OCI-LY1 (cell line): ENCODE measurements at regions not wholly inside any gene's neighbourhood (a gene's known extent, or its start where the extent isn't known, plus 50 kb on each side); places are given as distances from the start of the nearest gene placed in this dataset.

Experiments used
- CTCF ChIP-seq: fragments of 200-600 bp; sonication (generic), shearing (Covaris generic); IDR thresholded peaks from 2 replicates; pipeline ENCODE4 v1.5.1; 2017; ENCODE audit warnings: mild to moderate bottlenecking, antibody characterized with exemption, low read length, moderate library complexity, mixed read lengths
- EZH2 ChIP-seq: fragments of 200-600 bp; sonication (generic), shearing (Covaris generic); IDR thresholded peaks from 2 replicates; pipeline ENCODE4 v1.8.0; 2017; ENCODE audit warnings: borderline replicate concordance, mixed run types, mild to moderate bottlenecking, antibody characterized with exemption, low read length, moderate library complexity, mixed read lengths

DNA sequence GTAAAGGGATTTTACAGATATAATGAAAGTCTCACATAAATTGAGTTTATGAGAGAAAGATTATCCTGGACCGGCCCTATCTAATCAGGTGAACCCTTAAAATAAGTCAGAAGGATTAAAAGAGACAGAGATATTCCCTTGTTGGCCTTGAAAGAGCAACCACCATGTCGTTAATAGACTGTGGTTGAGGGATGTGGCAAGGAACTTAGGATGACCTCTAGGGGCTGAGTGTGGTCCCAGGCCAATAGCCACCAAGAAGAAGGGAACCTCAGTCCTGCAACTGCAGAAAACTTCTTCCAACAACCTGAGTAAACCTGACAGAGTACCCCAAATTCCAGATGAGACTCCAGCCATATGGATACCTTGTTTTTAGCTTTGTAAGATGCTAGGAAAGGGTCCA lies 121.5 kb downstream of the POLR1F start:
- peak; percentile 21; the same call in 1 of the 2 replicates for TF ChIP-seq CTCF
- no peak for TF ChIP-seq EZH2
